Suprapubic skin (tissue), 4 donors: ENCODE measurements at regions not wholly inside any gene's neighbourhood (a gene's known extent, or its start where the extent isn't known, plus 50 kb on each side); places are given as distances from the start of the nearest gene placed in this dataset.

Source experiments
- DNase-seq, 2 donors: peaks; one replicate each; pipeline ENCODE4 v3.0.0-alpha.2; 2019; ENCODE audit warnings: low spot score in 2 of 2
- H3K27ac ChIP-seq: fragments of 200-600 bp; sonication (generic); one replicate; pipeline ENCODE4 v1.5.1; 2019
- H3K27me3 ChIP-seq: fragments of 200-600 bp; sonication (generic); one replicate; pipeline ENCODE4 v1.5.1; 2019
- H3K36me3 ChIP-seq: fragments of 200-600 bp; sonication (generic); one replicate; pipeline ENCODE4 v1.5.1; 2019
- H3K4me1 ChIP-seq: fragments of 200-600 bp; sonication (generic); one replicate; pipeline ENCODE4 v1.5.1; 2019
- H3K4me3 ChIP-seq: fragments of 200-600 bp; sonication (generic); one replicate; pipeline ENCODE4 v1.5.1; 2019; ENCODE audit warnings: mild to moderate bottlenecking
- H3K9me3 ChIP-seq: fragments of 200-600 bp; sonication (generic); one replicate; pipeline ENCODE4 v1.5.1; 2019
- EP300 ChIP-seq: sonication (generic); formaldehyde crosslinking; IDR thresholded peaks from one replicate; pipeline ENCODE4 v1.6.1; 2017; ENCODE audit warnings: antibody characterized with exemption
- POLR2A ChIP-seq, 2 donors: fragments of 450-650 bp; IDR thresholded peaks; one replicate each; pipeline ENCODE4 v1.6.1; 2017; ENCODE audit warnings: antibody characterized with exemption in 2 of 2, mild to moderate bottlenecking in 2 of 2, moderate library complexity in 2 of 2
- POLR2AphosphoS5 ChIP-seq, 3 donors: sonication (generic); formaldehyde crosslinking; IDR thresholded peaks; one replicate each; pipeline ENCODE4 v1.6.1; 2017; ENCODE audit warnings: antibody characterized with exemption in 3 of 3
- WGBS: methylation state at CpG from one replicate; pipeline ENCODE4 v1.1.5; 2018; 5-methylcytosine and 5-hydroxymethylcytosine counted together
- TF ChIP-seq, protein P1 (sequence below), 2 donors: fragments of 200-600 bp in 1 of 2; fragments of 450-650 bp in 1 of 2; sonication (generic) in 1 of 2; IDR thresholded peaks; one replicate each; pipeline ENCODE4 v1.5.1; 2016 to 2019; ENCODE audit warnings: antibody characterized with exemption in 2 of 2, mild to moderate bottlenecking in 1 of 2, moderate library complexity in 1 of 2

DNA sequence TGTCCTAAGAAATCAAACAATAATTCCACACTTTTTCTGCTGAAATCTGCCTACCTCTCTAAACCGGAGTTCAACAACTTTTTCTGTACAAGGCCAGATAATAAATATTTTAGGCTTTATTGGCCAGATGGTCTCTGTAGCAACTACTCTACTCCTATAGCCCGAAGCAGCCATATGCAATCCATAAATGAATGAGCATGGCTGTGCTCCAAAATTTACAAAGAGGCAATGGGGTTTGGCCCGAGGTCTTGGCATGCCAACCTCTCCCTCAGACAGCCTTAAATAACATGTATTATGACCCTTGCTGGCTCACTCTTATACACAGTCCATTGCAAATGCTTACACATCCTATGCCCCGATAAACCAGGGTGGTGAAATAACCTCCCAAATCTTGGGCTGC, 98.6 kb upstream of the GPM6A start:
- no peaks in the 10 kb centered on the region for H3K4me1 ChIP-seq
- H3K27ac ChIP-seq = no peak overlapping the region
- WGBS = 34% methylated on average over 4 of the region's 4 CpGs
- no peaks in the 10 kb centered on the region for H3K27me3 ChIP-seq
- TF ChIP-seq, protein P1, sequence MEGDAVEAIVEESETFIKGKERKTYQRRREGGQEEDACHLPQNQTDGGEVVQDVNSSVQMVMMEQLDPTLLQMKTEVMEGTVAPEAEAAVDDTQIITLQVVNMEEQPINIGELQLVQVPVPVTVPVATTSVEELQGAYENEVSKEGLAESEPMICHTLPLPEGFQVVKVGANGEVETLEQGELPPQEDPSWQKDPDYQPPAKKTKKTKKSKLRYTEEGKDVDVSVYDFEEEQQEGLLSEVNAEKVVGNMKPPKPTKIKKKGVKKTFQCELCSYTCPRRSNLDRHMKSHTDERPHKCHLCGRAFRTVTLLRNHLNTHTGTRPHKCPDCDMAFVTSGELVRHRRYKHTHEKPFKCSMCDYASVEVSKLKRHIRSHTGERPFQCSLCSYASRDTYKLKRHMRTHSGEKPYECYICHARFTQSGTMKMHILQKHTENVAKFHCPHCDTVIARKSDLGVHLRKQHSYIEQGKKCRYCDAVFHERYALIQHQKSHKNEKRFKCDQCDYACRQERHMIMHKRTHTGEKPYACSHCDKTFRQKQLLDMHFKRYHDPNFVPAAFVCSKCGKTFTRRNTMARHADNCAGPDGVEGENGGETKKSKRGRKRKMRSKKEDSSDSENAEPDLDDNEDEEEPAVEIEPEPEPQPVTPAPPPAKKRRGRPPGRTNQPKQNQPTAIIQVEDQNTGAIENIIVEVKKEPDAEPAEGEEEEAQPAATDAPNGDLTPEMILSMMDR (IDR thresholded peaks at IDR 0.05) = no peak
- no peak for TF ChIP-seq POLR2A (IDR thresholded peaks at IDR 0.05)
- no peak for TF ChIP-seq EP300
- TF ChIP-seq POLR2AphosphoS5 (IDR thresholded peaks at IDR 0.05) = no peak
- no peak overlapping the region for H3K4me3 ChIP-seq
- no peaks in the 10 kb centered on the region for H3K9me3 ChIP-seq
- no peak for DNase-seq
- H3K36me3 ChIP-seq = no peaks in the 10 kb centered on the region

DNA sequence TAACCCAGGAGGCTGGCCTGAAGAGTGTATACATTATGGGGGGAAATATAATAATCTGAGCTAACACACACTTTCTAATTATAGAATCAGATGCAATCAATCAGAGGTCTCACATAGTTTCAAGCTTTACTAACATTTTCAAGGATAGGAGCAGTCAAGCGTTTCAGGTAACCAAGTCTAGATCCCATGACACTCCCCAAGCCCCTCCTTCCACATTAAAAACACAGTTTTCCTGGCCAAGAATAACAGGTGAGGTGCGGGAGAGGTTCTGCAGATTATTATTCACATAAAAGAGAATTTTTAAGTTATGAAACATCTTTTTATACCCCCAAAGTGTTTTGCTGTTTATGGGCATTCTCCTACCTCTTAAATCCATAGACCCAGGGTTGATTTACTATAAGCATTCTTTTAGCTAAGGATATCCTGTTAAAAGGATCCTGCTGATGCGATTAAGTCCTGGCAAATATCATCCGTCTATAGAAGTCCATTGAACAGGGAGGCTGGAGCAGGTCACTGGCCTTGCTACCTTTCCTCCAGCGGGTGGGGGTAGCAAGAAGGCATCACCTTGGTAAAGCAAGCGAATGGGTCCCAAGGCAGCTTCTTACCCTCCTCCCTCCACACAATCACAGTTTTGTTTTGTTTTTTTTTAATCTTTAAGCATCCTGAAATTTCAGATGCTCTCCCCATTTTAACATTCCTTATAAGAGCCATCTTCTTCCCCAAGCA, 104.7 kb upstream of the GPM6A start:
- H3K9me3 ChIP-seq = no peaks in the 10 kb centered on the region
- H3K27me3 ChIP-seq = no peaks in the 10 kb centered on the region
- no peak overlapping the region for H3K27ac ChIP-seq
- WGBS = 71% methylated on average over 6 of the region's 6 CpGs
- no peak for TF ChIP-seq POLR2AphosphoS5 (IDR thresholded peaks at IDR 0.05)
- no peak for TF ChIP-seq EP300
- no peak overlapping the region for H3K4me3 ChIP-seq
- DNase-seq = no peak
- no peaks in the 10 kb centered on the region for H3K36me3 ChIP-seq
- no peaks in the 10 kb centered on the region for H3K4me1 ChIP-seq

DNA sequence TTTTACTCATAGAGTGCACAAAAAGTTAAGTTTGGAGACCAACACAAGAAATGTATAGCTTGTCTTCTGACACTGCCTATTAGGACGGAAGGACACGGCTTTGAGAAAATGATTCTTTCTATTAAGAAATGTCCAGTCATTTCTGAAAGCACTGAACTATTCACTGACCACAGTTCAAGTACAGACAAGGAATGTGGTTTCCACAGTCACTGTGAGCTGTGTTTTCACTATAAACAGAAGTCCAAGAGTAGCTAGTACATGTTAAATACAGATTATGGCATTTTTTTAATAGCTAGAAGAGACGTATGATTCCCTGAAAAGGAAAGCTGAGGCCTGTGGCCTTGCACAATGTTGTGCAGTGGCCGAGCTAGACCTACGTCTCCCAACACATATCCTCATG, 115.1 kb upstream of the GPM6A start:
- Histone ChIP-seq H3K4me1 (no peaks in the 10 kb centered on the region), H3K4me3 (no peak overlapping the region), H3K27me3 (no peaks in the 10 kb centered on the region), H3K9me3 (no peaks in the 10 kb centered on the region), H3K27ac (no peak overlapping the region), H3K36me3 (no peaks in the 10 kb centered on the region)
- no peak for DNase-seq
- no peak for TF ChIP-seq POLR2AphosphoS5 (IDR thresholded peaks at IDR 0.05)
- TF ChIP-seq POLR2A (IDR thresholded peaks at IDR 0.05) = no peak
- TF ChIP-seq, protein P1 (IDR thresholded peaks at IDR 0.05) = no peak
- no peak for TF ChIP-seq EP300
- WGBS = 86% methylated on average over 5 of the region's 5 CpGs

DNA sequence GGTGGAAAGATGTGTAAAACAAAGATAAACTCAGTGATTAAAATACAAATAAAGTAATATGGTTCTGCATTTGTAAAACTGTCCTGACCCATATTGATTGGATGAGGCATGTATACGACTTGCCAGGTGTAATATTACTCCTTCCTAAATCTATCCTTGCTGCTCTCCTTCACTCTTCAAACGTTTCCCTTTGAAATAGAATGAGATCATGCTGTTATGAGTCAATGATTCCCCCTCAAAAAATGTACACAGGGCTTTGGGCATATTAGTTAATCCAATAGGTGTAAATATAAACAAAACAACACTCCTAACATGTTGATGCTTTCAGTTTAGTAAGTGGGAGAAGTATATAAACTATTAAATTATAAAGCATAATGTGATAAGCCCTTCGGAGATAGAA, 117.4 kb upstream of the GPM6A start:
- Histone ChIP-seq H3K9me3 (no peaks in the 10 kb centered on the region), H3K36me3 (no peaks in the 10 kb centered on the region), H3K27me3 (no peaks in the 10 kb centered on the region), H3K4me1 (no peaks in the 10 kb centered on the region), H3K4me3 (no peak overlapping the region), H3K27ac (no peak overlapping the region)
- DNase-seq = no peak
- 59% methylated on average over 3 of the region's 3 CpGs for WGBS
- TF ChIP-seq EP300 (no peak), POLR2AphosphoS5 (IDR thresholded peaks at IDR 0.05) (no peak), POLR2A (IDR thresholded peaks at IDR 0.05) (no peak)
- TF ChIP-seq, protein P1 (IDR thresholded peaks at IDR 0.05) = no peak

DNA sequence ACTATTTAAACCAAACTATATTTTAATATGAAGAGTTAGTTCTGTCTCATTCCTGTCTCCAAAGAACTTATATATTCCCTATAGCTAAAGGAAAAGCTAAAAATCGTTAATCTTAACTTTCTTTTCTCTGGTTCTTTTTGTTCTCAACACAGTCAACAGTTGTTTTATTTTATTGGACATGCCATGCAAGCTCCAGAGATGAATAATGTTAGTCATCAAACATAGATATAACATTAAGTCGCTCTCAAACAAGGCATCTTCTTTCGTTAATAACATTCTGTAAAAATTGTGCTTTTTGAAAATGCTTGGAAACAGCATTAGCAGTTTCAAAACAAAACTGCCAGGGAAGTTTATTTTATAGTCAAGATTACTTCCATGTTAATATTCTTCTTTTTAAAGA, 117.9 kb upstream of the GPM6A start:
- Histone ChIP-seq H3K4me1 (no peaks in the 10 kb centered on the region), H3K9me3 (no peaks in the 10 kb centered on the region), H3K4me3 (no peak overlapping the region), H3K36me3 (no peaks in the 10 kb centered on the region), H3K27me3 (no peaks in the 10 kb centered on the region), H3K27ac (no peak overlapping the region)
- TF ChIP-seq POLR2AphosphoS5 (IDR thresholded peaks at IDR 0.05) = no peak
- WGBS = 54% methylated on average over 3 of the region's 3 CpGs
- DNase-seq = no peak

DNA sequence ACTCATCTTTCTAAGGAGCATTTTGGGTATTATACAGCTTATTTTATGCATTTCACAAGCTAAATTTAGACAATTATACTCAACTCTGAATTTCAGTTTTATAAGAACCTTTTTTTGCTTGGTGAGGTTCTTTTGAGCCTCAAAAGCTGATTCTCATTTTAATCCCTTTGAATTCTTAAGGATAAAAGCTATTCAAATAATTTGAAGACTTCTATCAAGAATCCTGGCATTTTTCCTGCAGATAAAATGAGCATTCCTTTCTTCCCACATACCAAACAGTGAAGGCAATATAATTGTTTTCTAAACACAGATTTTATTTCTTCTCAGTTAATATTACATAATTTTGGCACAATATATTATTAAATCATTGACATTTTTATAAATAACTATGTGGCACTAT, 118.4 kb upstream of the GPM6A start:
- Histone ChIP-seq H3K4me3 (no peak overlapping the region), H3K36me3 (no peaks in the 10 kb centered on the region), H3K4me1 (no peaks in the 10 kb centered on the region), H3K27ac (no peak overlapping the region), H3K27me3 (no peaks in the 10 kb centered on the region), H3K9me3 (no peaks in the 10 kb centered on the region)
- no peak for DNase-seq
- TF ChIP-seq POLR2AphosphoS5 (IDR thresholded peaks at IDR 0.05) = no peak
- TF ChIP-seq EP300 = no peak
- TF ChIP-seq POLR2A (IDR thresholded peaks at IDR 0.05) = no peak
- TF ChIP-seq, protein P1 (IDR thresholded peaks at IDR 0.05) = no peak
